ENCODE measurements at regions not wholly inside any gene's neighbourhood (a gene's known extent, or its start where the extent isn't known, plus 50 kb on each side); places are given as distances from the start of the nearest gene placed in this dataset.

DNA sequence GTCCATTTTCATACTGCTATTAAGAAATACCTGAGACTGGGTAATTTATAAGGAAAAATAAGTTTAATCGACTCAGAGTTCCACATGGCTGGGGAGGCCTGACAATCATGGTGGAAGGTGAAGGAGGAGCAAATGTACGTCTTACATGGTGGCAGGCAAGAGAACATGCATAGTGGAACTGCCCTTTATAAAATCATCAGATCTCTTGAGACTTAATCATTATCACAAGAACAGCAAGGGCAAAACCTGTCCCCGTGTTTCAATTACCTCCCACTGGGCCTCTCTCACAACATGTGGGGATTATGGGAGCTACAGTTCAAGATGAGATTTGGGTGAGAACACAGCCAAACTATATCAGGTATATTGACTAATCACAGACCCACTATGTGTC lies 370.2 kb upstream of the USP24 start:
- RAD21 ChIA-PET (ENCODE audit: unreplicated experiment): no interaction called here
- Histone ChIP-seq H3K4me3 (no peak overlapping the region), H3K79me2 (ENCODE audit: control insufficient read depth, insufficient read depth, low read length) (no peaks in the 10 kb centered on the region), H3K36me3 (ENCODE audit: control insufficient read depth in 2 of 2, insufficient read depth in 2 of 2, low read length in 1 of 2) (no peaks in the 10 kb centered on the region), H3K9me3 (replicated peaks; ENCODE audit: control insufficient read depth, insufficient read depth, low read length) (no peaks in the 10 kb centered on the region), H3K9ac (ENCODE audit: control insufficient read depth, insufficient read depth, low read length) (no peak overlapping the region), H4K20me1 (ENCODE audit: control insufficient read depth, insufficient read depth) (no peaks in the 10 kb centered on the region), H3K27me3 (replicated peaks in 1 of 2; ENCODE audit: control insufficient read depth in 2 of 2, insufficient read depth in 2 of 2, low read length in 1 of 2) (no peaks in the 10 kb centered on the region; a peak in 1 of 4 replicates), H3K27ac (ENCODE audit: control insufficient read depth, insufficient read depth) (no peak overlapping the region), H3K4me1 (ENCODE audit: control insufficient read depth, insufficient read depth, low read length) (no peaks in the 10 kb centered on the region), H3K4me2 (ENCODE audit: control insufficient read depth, insufficient read depth) (no peak overlapping the region), H2AFZ (ENCODE audit: control insufficient read depth, low read depth, low read length) (no peak overlapping the region)
- in situ Hi-C loops (cut with MboI) (no loop called here), intact Hi-C loops (cut with micrococcal nuclease; ENCODE audit: unreplicated experiment) (no loop called here)
- POLR2A ChIA-PET: no interaction called here
- ATAC-seq: no peak
- SMC1A ChIA-PET (ENCODE audit: uncharacterized antibody, unreplicated experiment): no interaction called here
- CTCF ChIA-PET: interaction anchor here (1.2 kb wide), 1 partner anchor 17 kb away, joined by 3 read pairs; no protein-coding TSS in a partner anchor
- no TSS peak for BruUV-seq (replicated peaks)
- 9% methylated on average over 3 of the region's 3 CpGs for WGBS (ENCODE audit: insufficient coverage, insufficient replicate concordance, low lambda C conversion rate, missing lambda C conversion rate)
- TF ChIP-seq, protein P1, sequence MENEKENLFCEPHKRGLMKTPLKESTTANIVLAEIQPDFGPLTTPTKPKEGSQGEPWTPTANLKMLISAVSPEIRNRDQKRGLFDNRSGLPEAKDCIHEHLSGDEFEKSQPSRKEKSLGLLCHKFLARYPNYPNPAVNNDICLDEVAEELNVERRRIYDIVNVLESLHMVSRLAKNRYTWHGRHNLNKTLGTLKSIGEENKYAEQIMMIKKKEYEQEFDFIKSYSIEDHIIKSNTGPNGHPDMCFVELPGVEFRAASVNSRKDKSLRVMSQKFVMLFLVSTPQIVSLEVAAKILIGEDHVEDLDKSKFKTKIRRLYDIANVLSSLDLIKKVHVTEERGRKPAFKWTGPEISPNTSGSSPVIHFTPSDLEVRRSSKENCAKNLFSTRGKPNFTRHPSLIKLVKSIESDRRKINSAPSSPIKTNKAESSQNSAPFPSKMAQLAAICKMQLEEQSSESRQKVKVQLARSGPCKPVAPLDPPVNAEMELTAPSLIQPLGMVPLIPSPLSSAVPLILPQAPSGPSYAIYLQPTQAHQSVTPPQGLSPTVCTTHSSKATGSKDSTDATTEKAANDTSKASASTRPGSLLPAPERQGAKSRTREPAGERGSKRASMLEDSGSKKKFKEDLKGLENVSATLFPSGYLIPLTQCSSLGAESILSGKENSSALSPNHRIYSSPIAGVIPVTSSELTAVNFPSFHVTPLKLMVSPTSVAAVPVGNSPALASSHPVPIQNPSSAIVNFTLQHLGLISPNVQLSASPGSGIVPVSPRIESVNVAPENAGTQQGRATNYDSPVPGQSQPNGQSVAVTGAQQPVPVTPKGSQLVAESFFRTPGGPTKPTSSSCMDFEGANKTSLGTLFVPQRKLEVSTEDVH (IDR thresholded peaks at IDR 0.05; ENCODE audit: low read depth, partially characterized antibody): no peak
- TF ChIP-seq FOXK2 (IDR thresholded peaks at IDR 0.05) (no peak), ASH2L (IDR thresholded peaks at IDR 0.05; ENCODE audit: borderline replicate concordance, low read depth) (no peak), MEF2A (IDR thresholded peaks at IDR 0.05; ENCODE audit: insufficient read depth, low read depth, low read length) (no peak), EGR1 (IDR thresholded peaks at IDR 0.05; ENCODE audit: borderline replicate concordance in 1 of 2, low read depth in 2 of 2, low read length in 2 of 2) (no peak)
- TF ChIP-seq, protein P2, sequence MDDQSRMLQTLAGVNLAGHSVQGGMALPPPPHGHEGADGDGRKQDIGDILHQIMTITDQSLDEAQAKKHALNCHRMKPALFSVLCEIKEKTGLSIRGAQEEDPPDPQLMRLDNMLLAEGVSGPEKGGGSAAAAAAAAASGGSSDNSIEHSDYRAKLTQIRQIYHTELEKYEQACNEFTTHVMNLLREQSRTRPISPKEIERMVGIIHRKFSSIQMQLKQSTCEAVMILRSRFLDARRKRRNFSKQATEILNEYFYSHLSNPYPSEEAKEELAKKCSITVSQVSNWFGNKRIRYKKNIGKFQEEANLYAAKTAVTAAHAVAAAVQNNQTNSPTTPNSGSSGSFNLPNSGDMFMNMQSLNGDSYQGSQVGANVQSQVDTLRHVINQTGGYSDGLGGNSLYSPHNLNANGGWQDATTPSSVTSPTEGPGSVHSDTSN (IDR thresholded peaks at IDR 0.05; ENCODE audit: insufficient replicate concordance, low read depth, low read length): no peak
- FAIRE-seq: no peak
- DNase-seq (ENCODE audit: low read depth, low spot score): no peak
